ENCODE measurements at regions not wholly inside any gene's neighbourhood (a gene's known extent, or its start where the extent isn't known, plus 50 kb on each side); places are given as distances from the start of the nearest gene placed in this dataset.

DNA sequence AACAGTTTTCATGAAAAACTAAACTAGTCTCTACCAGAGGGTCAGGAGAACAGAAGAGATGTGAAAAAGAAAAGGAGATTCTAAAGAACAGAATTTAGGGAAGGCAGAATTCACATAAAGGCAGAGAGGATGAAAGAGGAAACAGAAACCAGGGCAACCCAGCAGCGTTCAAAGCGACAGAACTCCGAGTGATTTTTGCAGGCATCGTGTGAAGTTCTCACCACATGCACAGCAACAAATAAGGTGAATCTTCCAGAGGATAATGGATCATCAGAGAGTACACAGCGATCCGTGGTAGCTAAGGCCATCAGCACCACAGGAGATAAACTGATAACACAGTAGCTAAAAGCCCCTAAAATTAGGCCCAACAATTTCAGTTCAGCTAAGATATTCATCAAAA is 250.8 kb upstream of the THBS1 start:
- intact Hi-C loops (cut with DNase I) = no loop called here
- no peak for DNase-seq (ENCODE audit: low spot score)

DNA sequence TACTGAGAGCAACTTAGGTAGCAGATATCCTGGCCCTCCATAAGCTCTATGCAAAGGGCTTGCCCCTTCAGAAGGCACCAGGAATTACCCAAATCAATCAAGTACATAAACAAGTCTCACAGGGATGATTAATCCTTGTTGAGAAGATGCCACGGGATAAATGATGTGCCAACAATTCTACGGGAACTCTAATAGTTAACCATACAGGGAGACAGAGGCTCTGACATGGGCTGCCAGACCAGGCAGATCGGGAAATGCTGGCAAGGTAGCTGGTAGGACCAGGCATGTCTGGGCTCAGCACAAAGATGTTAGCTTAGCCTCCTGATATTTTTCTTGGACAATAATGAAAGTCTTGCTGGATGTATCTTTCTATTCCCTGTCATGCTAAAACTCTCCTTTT is 249.3 kb upstream of the THBS1 start:
- intact Hi-C loops (cut with DNase I) = no loop called here
- no peak for DNase-seq (ENCODE audit: low spot score)

- no peak for DNase-seq (ENCODE audit: low spot score)
- intact Hi-C loops (cut with DNase I) = no loop called here
Measured at GRCh38 chr15:39332846-39333245, 248.0 kb upstream of the THBS1 start.

DNA sequence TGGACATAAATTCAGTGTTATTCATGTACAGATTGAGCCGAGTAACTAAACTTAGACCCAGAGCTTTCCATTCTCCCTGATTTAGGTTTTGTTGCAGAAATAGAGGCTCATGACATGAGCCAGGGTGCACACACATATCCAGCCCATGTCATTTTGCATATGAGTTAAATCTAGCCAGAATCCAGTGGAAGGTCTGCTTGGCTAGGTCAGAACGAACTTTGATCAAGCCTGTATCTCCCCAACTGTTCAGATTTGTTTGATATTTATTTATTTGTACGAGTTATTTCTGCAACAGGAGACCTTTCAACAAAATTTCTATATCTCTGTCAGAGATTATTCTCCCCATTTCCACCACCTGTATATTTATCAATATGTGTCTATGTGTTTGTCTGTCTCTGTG is 247.5 kb upstream of the THBS1 start:
- DNase-seq (ENCODE audit: low spot score) = no peak
- intact Hi-C loops (cut with DNase I) = no loop called here

DNA sequence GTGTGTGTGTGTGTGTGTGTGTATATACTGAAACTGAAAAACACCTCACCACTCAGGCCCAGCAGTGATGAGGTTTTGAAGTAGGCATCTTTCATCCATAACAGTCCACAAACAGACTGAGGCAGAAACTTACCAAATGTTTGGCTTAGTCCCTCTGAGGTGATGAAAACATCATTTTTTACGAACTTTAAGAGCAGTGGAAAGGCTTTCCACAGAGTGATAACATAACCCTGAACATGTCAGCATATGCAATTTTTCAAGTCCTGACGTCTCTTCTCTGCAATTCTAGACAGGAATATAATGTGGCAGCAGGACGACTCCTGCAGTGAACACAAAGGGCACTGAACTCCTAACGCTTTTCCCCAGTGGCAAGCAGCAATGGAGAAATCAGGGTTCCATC is 247.0 kb upstream of the THBS1 start:
- no peak for DNase-seq (ENCODE audit: low spot score)
- intact Hi-C loops (cut with DNase I) = no loop called here

GRCh38 chr15:39336926-39337325 is 244.0 kb upstream of the THBS1 start:
- intact Hi-C loops (cut with DNase I) = no loop called here
- DNase-seq (ENCODE audit: low spot score) = no peak

DNA sequence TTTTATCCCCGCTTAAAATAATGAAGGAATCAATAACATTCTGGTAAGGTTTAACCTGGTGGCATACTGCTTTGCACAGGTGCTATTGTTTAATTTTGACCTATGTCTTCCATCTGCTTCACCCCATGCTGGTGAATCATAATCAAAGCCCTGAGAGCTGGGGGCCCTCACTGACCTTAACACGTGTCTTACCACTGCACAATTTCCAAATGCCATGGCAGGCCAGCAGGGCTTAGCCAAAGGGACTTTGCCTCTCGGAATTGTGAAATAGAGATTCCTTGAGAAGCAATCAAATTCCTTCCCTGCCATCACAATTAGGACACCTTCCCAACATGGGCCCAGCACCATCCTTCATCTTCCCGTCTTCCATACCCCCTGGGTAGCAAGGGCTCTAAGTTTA is 242.6 kb upstream of the THBS1 start:
- intact Hi-C loops (cut with DNase I) = loop anchor here in 1 of 2 donors (2.0 kb wide), 1 partner anchor 21 kb away; no protein-coding TSS in a partner anchor

DNA sequence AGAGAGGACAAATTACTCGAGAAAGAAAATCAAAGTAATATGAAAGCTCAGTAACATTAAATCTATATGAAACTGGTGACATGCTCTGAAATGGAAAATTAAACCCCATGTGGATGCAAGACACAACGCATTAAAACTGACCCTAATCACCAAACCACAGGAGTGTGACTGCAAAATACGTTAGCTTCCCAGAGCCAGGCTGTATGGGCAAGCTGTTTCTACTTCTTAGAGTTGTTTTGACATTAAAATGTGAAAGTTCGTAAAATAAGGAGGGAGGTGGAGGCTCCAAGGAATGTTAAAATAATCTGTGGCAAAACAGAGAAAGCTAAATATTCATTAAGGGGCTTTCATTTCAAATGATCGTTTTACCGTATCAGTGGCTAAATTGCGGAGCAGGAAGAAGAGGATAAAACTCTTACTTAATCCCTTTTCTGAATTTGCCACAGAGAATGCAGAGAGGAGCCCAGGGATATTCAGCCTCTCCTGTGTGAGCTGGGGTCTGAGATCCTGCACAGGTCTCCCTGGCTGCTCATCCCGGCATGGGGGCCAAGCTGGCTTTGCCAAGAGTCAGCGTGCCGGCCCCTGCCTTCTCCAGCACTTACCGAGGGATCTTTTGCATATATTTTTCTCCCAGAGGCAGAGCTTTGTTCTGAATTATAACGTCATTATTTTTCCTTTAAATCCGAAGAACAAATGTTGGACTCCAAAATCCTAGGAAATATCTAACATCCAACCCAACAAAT is 239.8 kb upstream of the THBS1 start:
- intact Hi-C loops (cut with DNase I) = no loop called here
- peak; percentile 71 for DNase-seq (ENCODE audit: low spot score)

More for the DNA sequence above, 242.6 kb upstream of the THBS1 start:
- DNase-seq (ENCODE audit: low spot score) = no peak

DNA sequence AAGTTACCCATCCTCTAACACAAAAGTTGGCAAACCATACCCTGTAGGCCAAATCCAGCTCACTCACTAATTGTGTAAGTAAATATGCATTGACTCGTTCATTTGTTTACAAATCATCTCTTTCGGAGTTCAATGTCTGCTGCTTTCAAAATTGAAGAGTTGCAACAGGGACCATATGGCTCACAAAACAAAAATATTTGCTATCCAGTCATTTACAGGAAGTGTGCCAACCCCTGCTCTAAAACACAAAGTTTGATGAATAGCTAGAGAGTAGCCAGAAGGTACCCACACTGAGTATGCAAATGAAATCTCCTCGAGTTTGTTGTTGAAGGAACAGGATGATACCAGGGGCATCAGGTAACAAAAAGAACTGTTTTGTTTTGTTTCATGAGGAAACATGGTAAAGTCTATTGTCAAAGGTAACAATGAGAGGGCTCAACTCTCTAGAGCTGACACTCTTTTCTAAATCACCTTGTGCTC is 236.2 kb upstream of the THBS1 start:
- intact Hi-C loops (cut with DNase I) = no loop called here
- DNase-seq (ENCODE audit: low spot score) = no peak

- DNase-seq (ENCODE audit: low spot score) = no peak
- intact Hi-C loops (cut with DNase I) = no loop called here
Measured at GRCh38 chr15:39345176-39345575, 235.7 kb upstream of the THBS1 start.

- DNase-seq (ENCODE audit: low spot score) = no peak
- intact Hi-C loops (cut with DNase I) = no loop called here
Measured at GRCh38 chr15:39347453-39347852, 233.4 kb upstream of the THBS1 start.

- intact Hi-C loops (cut with DNase I) = loop anchor here in 1 of 2 donors (10.0 kb wide), 1 partner anchor 224 kb away; no protein-coding TSS in a partner anchor
- DNase-seq (ENCODE audit: low spot score) = no peak
Measured at GRCh38 chr15:39350785-39351184, 230.1 kb upstream of the THBS1 start.

- DNase-seq (ENCODE audit: low spot score) = no peak
- intact Hi-C loops (cut with DNase I) = loop anchor here in 1 of 2 donors (10.0 kb wide), 1 partner anchor 221 kb away; no protein-coding TSS in a partner anchor
Measured at GRCh38 chr15:39354189-39354588, 226.7 kb upstream of the THBS1 start.

GRCh38 chr15:39357480-39358268 is 223.2 kb upstream of the THBS1 start:
- DNase-seq (ENCODE audit: low spot score) = no peak
- intact Hi-C loops (cut with DNase I) = loop anchor here in 1 of 2 donors (10.0 kb wide), 1 partner anchor 217 kb away; no protein-coding TSS in a partner anchor

- intact Hi-C loops (cut with DNase I) = loop anchor here in 1 of 2 donors (10.0 kb wide), 1 partner anchor 216 kb away; no protein-coding TSS in a partner anchor
- no peak for DNase-seq (ENCODE audit: low spot score)
Measured at GRCh38 chr15:39358441-39359041, 222.3 kb upstream of the THBS1 start.

- intact Hi-C loops (cut with DNase I) = loop anchor here in 1 of 2 donors (10.0 kb wide), 3 partner anchors 105 to 215 kb away; no protein-coding TSS in a partner anchor
- no peak for DNase-seq (ENCODE audit: low spot score)
Measured at GRCh38 chr15:39359771-39360170, 221.1 kb upstream of the THBS1 start.

- intact Hi-C loops (cut with DNase I) = loop anchor here in 1 of 2 donors (10.0 kb wide), 2 partner anchors 104 to 186 kb away; no protein-coding TSS in a partner anchor
- no peak for DNase-seq (ENCODE audit: low spot score)
Measured at GRCh38 chr15:39360452-39360851, 220.4 kb upstream of the THBS1 start.

DNA sequence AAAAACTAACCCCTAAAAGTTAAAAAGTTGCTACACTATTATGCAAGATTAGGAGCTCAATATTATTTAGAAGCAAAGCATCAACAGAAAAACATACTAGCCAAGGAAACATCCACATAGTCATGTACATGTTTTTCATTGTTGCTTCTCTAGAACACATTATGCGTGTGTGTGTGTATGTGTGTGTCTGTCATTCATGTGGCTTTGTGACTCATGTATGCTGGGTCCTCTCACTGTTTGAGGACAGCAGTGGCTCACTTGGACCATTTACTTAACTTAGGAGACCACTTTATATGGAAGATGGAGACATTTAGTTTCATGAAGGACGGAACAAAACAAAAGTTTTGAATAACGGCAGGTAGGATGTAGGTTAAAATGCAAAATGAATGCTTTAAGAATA is 219.4 kb upstream of the THBS1 start:
- no peak for DNase-seq (ENCODE audit: low spot score)
- intact Hi-C loops (cut with DNase I) = loop anchor here in 1 of 2 donors (10.0 kb wide), 2 partner anchors 103 to 187 kb away; no protein-coding TSS in a partner anchor

DNA sequence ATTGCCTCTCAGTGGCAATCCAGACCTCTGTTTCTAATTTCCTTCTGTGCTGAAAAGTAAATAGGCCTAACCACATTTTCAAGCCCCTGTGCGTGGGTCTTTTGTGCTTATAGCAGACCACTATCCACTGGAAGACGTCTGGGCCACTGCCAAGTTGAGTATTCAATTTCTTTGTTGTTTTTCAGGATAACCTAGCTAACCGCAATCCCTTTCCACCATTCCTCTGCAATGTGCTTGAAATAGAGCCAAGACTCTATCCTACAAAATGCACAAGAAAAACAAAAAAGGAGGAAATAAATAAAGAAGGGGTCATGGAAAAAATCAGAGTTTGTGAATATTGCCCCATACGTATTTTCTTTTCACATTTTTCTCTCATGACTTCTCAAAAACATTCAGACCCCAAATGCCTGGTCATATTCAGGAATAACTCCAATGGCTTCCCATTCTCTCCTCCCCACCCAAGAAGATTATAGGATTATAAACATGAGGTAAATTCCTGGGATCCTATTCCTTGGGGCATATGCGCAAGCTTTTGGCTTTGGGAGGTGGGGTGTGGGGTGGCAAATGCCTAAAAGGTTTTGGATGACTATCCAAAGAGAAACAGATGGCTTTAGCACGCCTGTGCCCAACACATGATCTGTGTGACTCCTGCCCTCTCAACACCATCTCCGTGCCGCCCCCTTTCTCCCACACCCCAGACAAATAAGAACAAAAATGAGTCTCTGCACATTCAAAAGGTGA is 217.9 kb upstream of the THBS1 start:
- intact Hi-C loops (cut with DNase I) = loop anchor here in 1 of 2 donors (10.0 kb wide), 2 partner anchors 102 to 188 kb away; no protein-coding TSS in a partner anchor
- no peak for DNase-seq (ENCODE audit: low spot score)
